GM12865 (cell line): ENCODE measurements at regions not wholly inside any gene's neighbourhood (a gene's known extent, or its start where the extent isn't known, plus 50 kb on each side); places are given as distances from the start of the nearest gene placed in this dataset.
A peak's percentile ranks its signal among the peaks of the same experiment; 100 is the strongest.

Experiments used
- DNase-seq: peaks from one replicate; pipeline ENCODE4 v3.0.0; 2010; ENCODE audit warnings: low read depth
- H3K4me3 ChIP-seq: 2 replicates; pipeline ENCODE4 v1.5.1; 2011; ENCODE audit warnings: mild to moderate bottlenecking, low read depth, low read length, control low read depth
- CTCF ChIP-seq: IDR thresholded peaks from 2 replicates; pipeline ENCODE4 v1.5.1; 2011; ENCODE audit warnings: low read length, control low read depth, low read depth, inconsistent platforms; ENCODE audit not compliant: insufficient read depth; ENCODE audit errors: missing control alignments

DNA sequence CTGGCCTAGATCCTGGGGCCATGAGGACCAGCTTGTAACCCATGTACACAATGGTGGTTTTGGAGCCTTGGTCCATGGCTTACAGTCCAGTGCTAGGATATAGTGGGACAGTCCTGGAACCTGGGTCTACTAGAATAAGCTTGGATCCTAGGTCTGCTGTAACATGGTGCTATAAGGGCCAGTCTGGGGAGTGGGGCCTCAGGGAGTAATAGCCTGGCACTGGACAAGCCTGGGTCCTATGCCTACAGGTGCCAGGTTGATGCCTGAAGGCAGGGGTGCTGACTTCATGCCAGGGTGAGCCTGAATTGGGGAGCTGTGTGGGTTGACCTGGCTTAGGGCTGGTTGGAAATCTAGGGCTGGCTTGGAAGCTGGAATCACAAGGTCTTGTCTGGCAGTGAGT lies 756.3 kb upstream of the ADGRL3 start:
- no peak overlapping the region for H3K4me3 ChIP-seq
- TF ChIP-seq CTCF = no peak
- DNase-seq = no peak

DNA sequence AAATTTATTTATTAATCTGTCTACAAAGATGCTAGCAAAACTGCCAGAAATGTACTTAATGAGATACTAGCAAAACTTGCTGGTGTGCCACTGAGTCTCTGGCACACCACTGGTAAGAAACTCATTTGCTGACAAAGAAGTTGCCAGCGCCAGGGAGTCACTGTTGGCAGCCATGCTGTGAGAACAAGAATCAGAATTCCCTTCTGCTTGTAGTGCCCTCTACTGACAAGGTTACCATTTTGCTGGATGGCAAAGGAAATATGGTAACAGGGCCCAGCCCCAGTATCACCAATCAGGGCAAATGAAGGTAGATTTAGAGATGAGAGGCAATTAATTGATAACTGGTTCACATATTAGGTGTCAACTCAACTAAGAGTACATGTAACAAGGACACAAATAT lies 750.1 kb upstream of the ADGRL3 start:
- no peak for TF ChIP-seq CTCF
- no peak for DNase-seq
- H3K4me3 ChIP-seq = no peak overlapping the region

- H3K4me3 ChIP-seq = no peak overlapping the region
- TF ChIP-seq CTCF = no peak
- DNase-seq = no peak
These were observed 747.9 kb upstream of the ADGRL3 start for GRCh38 chr4:60452266-60452665.

- no peak for TF ChIP-seq CTCF
- no peak for DNase-seq
These were observed 744.7 kb upstream of the ADGRL3 start for GRCh38 chr4:60455380-60455779.

GRCh38 chr4:60461551-60461950 lies 738.6 kb upstream of the ADGRL3 start:
- no peak for DNase-seq
- no peak overlapping the region for H3K4me3 ChIP-seq
- no peak for TF ChIP-seq CTCF

More at GRCh38 chr4:60455380-60455779, 744.7 kb upstream of the ADGRL3 start:
- no peak overlapping the region for H3K4me3 ChIP-seq

- peak; percentile 18 for TF ChIP-seq CTCF
- DNase-seq = no peak
- no peak overlapping the region for H3K4me3 ChIP-seq
These were observed 736.1 kb upstream of the ADGRL3 start for GRCh38 chr4:60463857-60464502.

DNA sequence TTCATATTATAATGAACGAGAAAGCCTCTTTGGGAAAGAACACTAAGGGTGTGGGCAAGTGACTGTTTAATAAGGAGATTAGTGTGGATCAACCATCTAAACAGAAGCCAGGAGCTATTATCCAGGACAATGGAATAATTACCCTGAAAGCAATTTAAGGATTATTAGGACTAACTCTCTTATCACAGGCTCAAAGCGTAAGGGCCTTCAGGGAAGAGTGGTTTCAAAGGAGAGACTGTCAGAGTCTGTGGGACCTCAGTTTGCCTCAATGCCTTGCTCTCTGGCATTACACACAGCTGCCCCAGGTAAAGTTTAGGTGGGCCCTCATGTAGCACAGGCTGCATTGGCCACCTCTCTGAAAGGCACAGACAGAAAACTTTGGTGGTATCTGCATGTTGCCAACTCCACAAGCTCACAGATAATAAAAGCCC lies 717.2 kb upstream of the ADGRL3 start:
- TF ChIP-seq CTCF = no peak
- DNase-seq = no peak
- H3K4me3 ChIP-seq = no peak overlapping the region
